Endothelial cell (in vitro differentiated cells): ENCODE measurements at regions not wholly inside any gene's neighbourhood (a gene's known extent, or its start where the extent isn't known, plus 50 kb on each side); places are given as distances from the start of the nearest gene placed in this dataset.

Experiments used
- DNase-seq: peaks from one replicate; pipeline ENCODE4 v3.0.0; 2021; ENCODE audit warnings: low spot score
- H3K27ac Mint-ChIP-seq: one replicate; pipeline ENCODE4 v1.8.0; 2021; ENCODE audit warnings: mixed read lengths, inconsistent platforms; ENCODE audit not compliant: unreplicated experiment
- H3K27me3 Mint-ChIP-seq: one replicate; pipeline ENCODE4 v1.8.0; 2021; ENCODE audit warnings: mild to moderate bottlenecking, moderate library complexity, mixed read lengths, inconsistent platforms; ENCODE audit not compliant: unreplicated experiment
- H3K36me3 Mint-ChIP-seq: one replicate; pipeline ENCODE4 v1.8.0; 2021; ENCODE audit warnings: mild to moderate bottlenecking, low read depth, mixed read lengths, inconsistent platforms; ENCODE audit not compliant: unreplicated experiment
- H3K4me1 Mint-ChIP-seq: one replicate; pipeline ENCODE4 v1.8.0; 2021; ENCODE audit warnings: mild to moderate bottlenecking, mixed read lengths, inconsistent platforms; ENCODE audit not compliant: unreplicated experiment
- H3K4me3 Mint-ChIP-seq: one replicate; pipeline ENCODE4 v1.8.0; 2021; ENCODE audit warnings: mild to moderate bottlenecking, mixed read lengths, inconsistent platforms; ENCODE audit not compliant: unreplicated experiment
- H3K9me3 Mint-ChIP-seq: one replicate; pipeline ENCODE4 v1.8.0; 2021; ENCODE audit warnings: mixed read lengths, inconsistent platforms; ENCODE audit not compliant: unreplicated experiment
- TF ChIP-seq, protein P1 (sequence below): fragments of 200-600 bp; sonication (generic); IDR thresholded peaks from one replicate; pipeline ENCODE4 v1.5.0; 2021; ENCODE audit warnings: antibody characterized with exemption; ENCODE audit not compliant: unreplicated experiment

DNA sequence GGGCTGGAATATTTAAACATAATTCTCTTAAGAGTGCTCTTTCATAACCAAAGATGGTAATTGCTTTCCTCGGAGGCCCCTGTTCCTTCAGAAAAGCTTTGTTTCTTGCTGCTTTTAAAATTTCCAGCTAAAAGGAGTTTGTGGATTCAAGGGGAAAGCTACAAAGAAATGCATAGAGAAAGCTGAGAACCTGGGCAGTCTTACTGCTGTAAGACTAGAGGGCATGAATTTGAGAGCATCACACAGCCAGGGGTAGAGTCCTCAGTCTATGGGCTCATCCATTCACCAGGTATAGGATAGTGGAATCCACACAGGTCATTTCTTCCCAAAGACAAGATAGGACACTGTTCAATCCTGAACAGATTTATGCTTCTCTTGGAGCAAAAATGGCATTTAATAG, 186.3 kb upstream of the PLD5 start:
- no peaks in the 10 kb centered on the region for H3K9me3 Mint-ChIP-seq
- no peaks in the 10 kb centered on the region for H3K36me3 Mint-ChIP-seq
- DNase-seq = no peak
- TF ChIP-seq, protein P1, sequence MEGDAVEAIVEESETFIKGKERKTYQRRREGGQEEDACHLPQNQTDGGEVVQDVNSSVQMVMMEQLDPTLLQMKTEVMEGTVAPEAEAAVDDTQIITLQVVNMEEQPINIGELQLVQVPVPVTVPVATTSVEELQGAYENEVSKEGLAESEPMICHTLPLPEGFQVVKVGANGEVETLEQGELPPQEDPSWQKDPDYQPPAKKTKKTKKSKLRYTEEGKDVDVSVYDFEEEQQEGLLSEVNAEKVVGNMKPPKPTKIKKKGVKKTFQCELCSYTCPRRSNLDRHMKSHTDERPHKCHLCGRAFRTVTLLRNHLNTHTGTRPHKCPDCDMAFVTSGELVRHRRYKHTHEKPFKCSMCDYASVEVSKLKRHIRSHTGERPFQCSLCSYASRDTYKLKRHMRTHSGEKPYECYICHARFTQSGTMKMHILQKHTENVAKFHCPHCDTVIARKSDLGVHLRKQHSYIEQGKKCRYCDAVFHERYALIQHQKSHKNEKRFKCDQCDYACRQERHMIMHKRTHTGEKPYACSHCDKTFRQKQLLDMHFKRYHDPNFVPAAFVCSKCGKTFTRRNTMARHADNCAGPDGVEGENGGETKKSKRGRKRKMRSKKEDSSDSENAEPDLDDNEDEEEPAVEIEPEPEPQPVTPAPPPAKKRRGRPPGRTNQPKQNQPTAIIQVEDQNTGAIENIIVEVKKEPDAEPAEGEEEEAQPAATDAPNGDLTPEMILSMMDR = no peak
- no peak overlapping the region for H3K4me3 Mint-ChIP-seq
- peaks cover 3% of the 10 kb centered on the region for H3K27me3 Mint-ChIP-seq
- no peak overlapping the region for H3K27ac Mint-ChIP-seq
- H3K4me1 Mint-ChIP-seq = peaks cover 6% of the 10 kb centered on the region

DNA sequence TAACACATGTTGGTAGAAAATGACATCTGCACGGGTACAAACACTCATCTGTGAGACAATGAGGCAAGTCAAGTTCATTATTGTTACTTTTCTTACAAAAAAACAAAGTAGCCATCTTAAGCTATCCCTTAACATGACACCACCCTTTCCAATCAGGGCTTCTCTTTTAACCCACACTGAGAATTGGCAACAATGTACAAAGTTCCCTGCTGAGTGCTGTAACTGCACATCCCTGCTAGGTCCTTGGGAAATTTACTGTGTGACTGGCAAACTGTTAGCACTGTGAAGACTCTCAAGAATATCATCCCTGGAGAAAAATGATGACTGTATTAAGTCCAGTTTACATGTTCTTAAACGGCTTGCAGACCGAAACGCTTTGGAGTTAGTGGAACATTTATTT, 185.8 kb upstream of the PLD5 start:
- Mint-ChIP-seq H3K27ac (no peak overlapping the region), H3K9me3 (no peaks in the 10 kb centered on the region)

DNA sequence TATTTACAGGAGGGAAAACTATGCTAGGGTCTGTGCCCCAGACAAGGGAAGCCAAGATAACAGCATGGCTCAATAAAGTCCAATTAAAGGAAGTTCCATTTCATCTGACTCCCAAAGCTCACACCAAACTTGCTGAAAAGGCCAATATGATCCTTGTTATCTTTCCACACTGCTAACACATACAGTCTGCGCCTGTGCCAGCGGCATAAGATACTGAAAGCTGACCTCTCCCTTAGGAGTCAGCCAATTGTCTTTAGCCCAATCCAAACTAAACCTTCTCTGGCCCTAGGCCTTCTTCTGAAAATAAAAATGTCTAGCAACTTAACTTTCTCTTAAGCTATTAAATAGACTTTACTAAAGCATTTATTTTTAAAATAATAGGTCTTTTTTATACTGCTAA, 179.0 kb upstream of the PLD5 start:
- Mint-ChIP-seq H3K27me3 (peaks cover 2% of the 10 kb centered on the region), H3K27ac (no peak overlapping the region), H3K9me3 (no peaks in the 10 kb centered on the region), H3K36me3 (no peaks in the 10 kb centered on the region), H3K4me1 (peaks cover 10% of the 10 kb centered on the region), H3K4me3 (no peak overlapping the region)
- DNase-seq = no peak
- TF ChIP-seq, protein P1 = no peak

More for the DNA sequence above, 185.8 kb upstream of the PLD5 start:
- TF ChIP-seq, protein P1 = no peak
- Mint-ChIP-seq H3K27me3 (peaks cover 5% of the 10 kb centered on the region), H3K4me3 (no peak overlapping the region), H3K4me1 (peaks cover 6% of the 10 kb centered on the region), H3K36me3 (no peaks in the 10 kb centered on the region)
- no peak for DNase-seq

DNA sequence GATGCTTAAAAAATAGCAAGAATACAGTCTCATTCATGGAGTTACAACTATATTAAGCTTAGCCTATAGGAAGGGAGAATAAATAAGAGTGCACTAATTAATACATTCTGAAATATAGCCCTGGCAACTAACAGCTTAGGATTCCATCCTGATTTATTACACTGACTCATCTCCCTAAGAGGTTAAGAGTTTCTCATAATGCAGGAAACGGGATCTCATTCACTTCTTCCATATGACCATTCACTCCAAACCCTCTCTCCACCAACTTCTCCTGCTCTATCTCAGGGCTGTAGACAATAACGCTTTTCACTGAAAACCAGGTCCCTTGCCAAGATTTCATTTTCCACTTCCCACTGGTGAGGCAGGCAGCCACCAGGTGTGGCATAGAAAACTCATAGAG, 168.5 kb upstream of the PLD5 start:
- peaks cover 3% of the 10 kb centered on the region for H3K27me3 Mint-ChIP-seq
- no peaks in the 10 kb centered on the region for H3K4me1 Mint-ChIP-seq
- TF ChIP-seq, protein P1 = no peak
- no peak overlapping the region for H3K27ac Mint-ChIP-seq
- no peak overlapping the region for H3K4me3 Mint-ChIP-seq
- DNase-seq = no peak
- H3K36me3 Mint-ChIP-seq = no peaks in the 10 kb centered on the region
- no peaks in the 10 kb centered on the region for H3K9me3 Mint-ChIP-seq

DNA sequence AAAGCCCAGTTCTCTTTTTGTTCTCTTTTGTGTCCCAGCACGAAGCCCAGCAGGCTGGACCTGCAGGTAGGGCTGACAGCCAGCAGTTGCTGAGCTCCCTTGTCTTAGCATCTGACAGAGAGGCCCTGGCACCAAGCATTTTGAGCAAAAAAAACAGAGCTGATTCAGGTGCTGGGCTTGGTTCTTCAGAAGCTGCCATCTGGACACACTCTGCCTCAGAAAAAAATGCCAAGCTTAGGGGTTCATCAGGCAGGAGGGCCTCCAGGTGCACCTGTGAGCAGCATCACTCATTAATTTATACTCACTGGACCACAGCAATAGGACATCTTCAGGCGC, 167.1 kb upstream of the PLD5 start:
- no peaks in the 10 kb centered on the region for H3K36me3 Mint-ChIP-seq
- no peaks in the 10 kb centered on the region for H3K9me3 Mint-ChIP-seq
- DNase-seq = no peak
- peaks cover 2% of the 10 kb centered on the region for H3K27me3 Mint-ChIP-seq
- H3K4me1 Mint-ChIP-seq = no peaks in the 10 kb centered on the region
- no peak overlapping the region for H3K4me3 Mint-ChIP-seq
- TF ChIP-seq, protein P1 = no peak
- no peak overlapping the region for H3K27ac Mint-ChIP-seq
